ENCODE measurements at regions not wholly inside any gene's neighbourhood (a gene's known extent, or its start where the extent isn't known, plus 50 kb on each side); places are given as distances from the start of the nearest gene placed in this dataset.
A peak's percentile ranks its signal among the peaks of the same experiment; 100 is the strongest.

DNA sequence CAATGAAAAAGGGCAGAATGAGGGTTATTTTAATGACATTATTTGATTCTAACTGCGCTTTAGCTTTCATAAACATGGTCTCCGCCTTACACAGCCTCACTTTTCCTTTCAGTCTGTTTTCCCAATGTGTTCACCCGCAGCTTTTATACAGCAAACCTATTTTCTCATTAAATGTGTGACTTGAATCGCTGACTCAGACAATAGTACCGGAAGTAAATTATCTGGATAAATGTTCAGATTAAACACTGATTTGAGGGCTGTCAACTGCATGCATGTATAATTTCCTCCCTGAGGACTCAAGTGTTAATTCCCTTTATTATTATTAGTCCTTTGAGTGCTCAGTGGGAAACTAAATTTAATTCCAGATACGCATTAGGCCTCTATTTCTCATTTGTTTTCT is 117.3 kb downstream of the FAM133A start:
- Histone ChIP-seq H3K27me3 (ENCODE audit: control insufficient read depth, insufficient read depth, low read length) (no peaks in the 10 kb centered on the region), H3K4me3 (ENCODE audit: low read depth, low read length) (no peak overlapping the region), H3K4me1 (ENCODE audit: control insufficient read depth, insufficient read depth, low read length) (no peaks in the 10 kb centered on the region), H3K9me3 (ENCODE audit: control insufficient read depth, insufficient read depth, low read length) (no peaks in the 10 kb centered on the region), H3K36me3 (ENCODE audit: control insufficient read depth, insufficient read depth, low read length) (no peaks in the 10 kb centered on the region), H3K27ac (ENCODE audit: low read depth, low read length) (no peak overlapping the region)
- DNase-seq (ENCODE audit: low read depth in 4 of 6, low spot score in 6 of 6) = peak in 1 of 6 donors; percentile 36
- WGBS (ENCODE audit: insufficient coverage) = 53% methylated on average over 2 of the region's 6 CpGs

All from spinal cord (tissue), 9 donors.